Kidney (tissue), 13 donors: ENCODE measurements at regions not wholly inside any gene's neighbourhood (a gene's known extent, or its start where the extent isn't known, plus 50 kb on each side); places are given as distances from the start of the nearest gene placed in this dataset.

Experiments
- DNase-seq, 5 donors: peaks; one replicate each; pipeline ENCODE4 v3.0.0-alpha.2; 2013 to 2020
- FAIRE-seq: peaks from 2 replicates; lab custom pipeline; 2012; peaks lifted over from hg19 to GRCh38; lab: Jason Lieb, UNC
- H3K27ac ChIP-seq, 2 donors: one replicate each; pipeline ENCODE4 v1.7.0; 2013; ENCODE audit warnings: low read depth in 2 of 2, low read length in 2 of 2, inconsistent platforms in 1 of 2
- H3K27me3 ChIP-seq: one replicate; pipeline ENCODE4 v1.7.1; 2013; ENCODE audit warnings: low read length, inconsistent platforms; ENCODE audit not compliant: control insufficient read depth, insufficient read depth
- H3K36me3 ChIP-seq, 3 donors: one replicate each; pipeline versions ENCODE4 v1.7.0 to v1.7.1; 2013; ENCODE audit warnings: low read length in 3 of 3, control low read depth in 1 of 3, inconsistent platforms in 1 of 3; ENCODE audit not compliant: insufficient read depth in 3 of 3, control insufficient read depth in 2 of 3
- H3K4me1 ChIP-seq, 3 donors: one replicate each; pipeline versions ENCODE4 v1.7.0 to v1.7.1; 2013; ENCODE audit warnings: low read length in 3 of 3, inconsistent platforms in 1 of 3, low read depth in 1 of 3; ENCODE audit not compliant: control insufficient read depth in 2 of 3, insufficient read depth in 2 of 3
- H3K4me3 ChIP-seq, 3 donors: one replicate each; pipeline versions ENCODE4 v1.7.0 to v1.8.1; 2013; ENCODE audit warnings: low read length in 3 of 3, control low read depth in 1 of 3, inconsistent platforms in 1 of 3
- H3K9ac ChIP-seq, 3 donors: one replicate each; pipeline versions ENCODE4 v1.7.0 to v1.7.1; 2013; ENCODE audit warnings: low read length in 3 of 3, control low read depth in 1 of 3, inconsistent platforms in 1 of 3
- H3K9me3 ChIP-seq, 3 donors: one replicate each; pipeline versions ENCODE4 v1.7.0 to v1.7.1; 2013; ENCODE audit warnings: low read length in 3 of 3, control low read depth in 1 of 3, inconsistent platforms in 1 of 3; ENCODE audit not compliant: control insufficient read depth in 2 of 3, insufficient read depth in 1 of 3
- CTCF ChIP-seq: IDR thresholded peaks from 3 replicates; pipeline ENCODE4 v1.5.1; 2012; ENCODE audit warnings: mild to moderate bottlenecking, moderate library complexity, borderline replicate concordance; ENCODE audit not compliant: insufficient read depth; ENCODE audit errors: extremely low read depth
- intact Hi-C: fragments of 100-400 bp; cut with DNase I; formaldehyde crosslinking; loops from one replicate; pipeline ENCODE4 v1.11.1; 2022
- donor health status: control.
- donor health status: control.
- donor health status: control.
- donor health status: control.
- donor health status: control.
- donor health status: DM: yes; HTN: yes; CAD: no.
- donor health status: Normal renal cell carcinoma (clear cell type).

- no peak for FAIRE-seq
Measured at GRCh38 chr11:55497068-55497467, 57.2 kb upstream of the OR4C15 start.

GRCh38 chr11:55501014-55501413 is 53.3 kb upstream of the OR4C15 start:
- Histone ChIP-seq H3K36me3 (no peaks in the 10 kb centered on the region), H3K4me3 (no peak overlapping the region), H3K9me3 (peaks cover 0 to 3% (median 2%) of the 10 kb centered on the region in 3 donors), H3K27me3 (no peaks in the 10 kb centered on the region), H3K9ac (no peak overlapping the region), H3K4me1 (no peaks in the 10 kb centered on the region), H3K27ac (no peak overlapping the region)
- DNase-seq (peak in 1 of 5 donors; percentile 49), FAIRE-seq (no peak)
- no peak for TF ChIP-seq CTCF
- intact Hi-C loops: no loop called here

More at GRCh38 chr11:55497068-55497467, 57.2 kb upstream of the OR4C15 start:
- intact Hi-C loops: no loop called here
- Histone ChIP-seq H3K36me3 (no peaks in the 10 kb centered on the region), H3K4me3 (no peak overlapping the region), H3K9ac (no peak overlapping the region), H3K4me1 (no peaks in the 10 kb centered on the region), H3K27ac (no peak overlapping the region), H3K9me3 (no peaks in the 10 kb centered on the region), H3K27me3 (no peaks in the 10 kb centered on the region)
- no peak for DNase-seq
- no peak for TF ChIP-seq CTCF

- no peak for FAIRE-seq
- H3K27ac ChIP-seq: no peak overlapping the region
Measured at GRCh38 chr11:55503449-55503848, 50.8 kb upstream of the OR4C15 start.

More at GRCh38 chr11:55503449-55503848, 50.8 kb upstream of the OR4C15 start:
- no peaks in the 10 kb centered on the region for H3K36me3 ChIP-seq
- peaks cover 0 to 3% (median 2%) of the 10 kb centered on the region in 3 donors for H3K9me3 ChIP-seq
- no peak for TF ChIP-seq CTCF
- no peak overlapping the region for H3K4me3 ChIP-seq
- no peak for DNase-seq
- intact Hi-C loops: no loop called here
- no peak overlapping the region for H3K9ac ChIP-seq
- no peaks in the 10 kb centered on the region for H3K4me1 ChIP-seq
- H3K27me3 ChIP-seq: no peaks in the 10 kb centered on the region
